ENCODE measurements at regions not wholly inside any gene's neighbourhood (a gene's known extent, or its start where the extent isn't known, plus 50 kb on each side); places are given as distances from the start of the nearest gene placed in this dataset.

DNA sequence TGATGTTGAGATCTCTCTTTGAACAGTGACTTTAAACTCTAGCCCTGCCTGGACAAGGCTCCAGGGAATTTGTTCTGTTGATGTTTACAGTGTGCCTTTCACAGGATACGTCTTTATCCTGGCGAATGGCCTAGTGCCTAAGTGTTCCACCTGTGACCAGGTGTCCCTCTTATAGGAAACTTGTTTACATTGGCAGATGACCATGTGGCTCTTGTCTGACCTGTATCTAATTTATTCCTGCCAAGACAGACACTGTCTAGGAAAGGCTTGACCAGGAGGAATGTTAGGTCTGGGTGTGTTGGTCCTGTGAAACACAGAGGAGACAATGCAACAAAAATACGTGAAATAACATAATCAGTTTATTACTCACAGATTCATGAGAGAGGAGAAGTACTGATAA lies 875.6 kb downstream of the METTL15 start:
- TF ChIP-seq, protein P1, sequence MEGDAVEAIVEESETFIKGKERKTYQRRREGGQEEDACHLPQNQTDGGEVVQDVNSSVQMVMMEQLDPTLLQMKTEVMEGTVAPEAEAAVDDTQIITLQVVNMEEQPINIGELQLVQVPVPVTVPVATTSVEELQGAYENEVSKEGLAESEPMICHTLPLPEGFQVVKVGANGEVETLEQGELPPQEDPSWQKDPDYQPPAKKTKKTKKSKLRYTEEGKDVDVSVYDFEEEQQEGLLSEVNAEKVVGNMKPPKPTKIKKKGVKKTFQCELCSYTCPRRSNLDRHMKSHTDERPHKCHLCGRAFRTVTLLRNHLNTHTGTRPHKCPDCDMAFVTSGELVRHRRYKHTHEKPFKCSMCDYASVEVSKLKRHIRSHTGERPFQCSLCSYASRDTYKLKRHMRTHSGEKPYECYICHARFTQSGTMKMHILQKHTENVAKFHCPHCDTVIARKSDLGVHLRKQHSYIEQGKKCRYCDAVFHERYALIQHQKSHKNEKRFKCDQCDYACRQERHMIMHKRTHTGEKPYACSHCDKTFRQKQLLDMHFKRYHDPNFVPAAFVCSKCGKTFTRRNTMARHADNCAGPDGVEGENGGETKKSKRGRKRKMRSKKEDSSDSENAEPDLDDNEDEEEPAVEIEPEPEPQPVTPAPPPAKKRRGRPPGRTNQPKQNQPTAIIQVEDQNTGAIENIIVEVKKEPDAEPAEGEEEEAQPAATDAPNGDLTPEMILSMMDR (IDR thresholded peaks at IDR 0.05; ENCODE audit: insufficient read depth, low read length): no peak
- TF ChIP-seq REST (IDR thresholded peaks at IDR 0.05; ENCODE audit: insufficient replicate concordance, low read depth): no peak
- no peak for TF ChIP-seq GABPA (IDR thresholded peaks at IDR 0.05; ENCODE audit: low read depth)

All from HL-60 (cell line).